ENCODE measurements at regions not wholly inside any gene's neighbourhood (a gene's known extent, or its start where the extent isn't known, plus 50 kb on each side); places are given as distances from the start of the nearest gene placed in this dataset.

GRCh38 chr11:45554230-45554967 is 111.0 kb downstream of the CHST1 start:
- no peak for DNase-seq

GRCh38 chr11:45553383-45553936 is 112.0 kb downstream of the CHST1 start:
- DNase-seq: no peak

DNA sequence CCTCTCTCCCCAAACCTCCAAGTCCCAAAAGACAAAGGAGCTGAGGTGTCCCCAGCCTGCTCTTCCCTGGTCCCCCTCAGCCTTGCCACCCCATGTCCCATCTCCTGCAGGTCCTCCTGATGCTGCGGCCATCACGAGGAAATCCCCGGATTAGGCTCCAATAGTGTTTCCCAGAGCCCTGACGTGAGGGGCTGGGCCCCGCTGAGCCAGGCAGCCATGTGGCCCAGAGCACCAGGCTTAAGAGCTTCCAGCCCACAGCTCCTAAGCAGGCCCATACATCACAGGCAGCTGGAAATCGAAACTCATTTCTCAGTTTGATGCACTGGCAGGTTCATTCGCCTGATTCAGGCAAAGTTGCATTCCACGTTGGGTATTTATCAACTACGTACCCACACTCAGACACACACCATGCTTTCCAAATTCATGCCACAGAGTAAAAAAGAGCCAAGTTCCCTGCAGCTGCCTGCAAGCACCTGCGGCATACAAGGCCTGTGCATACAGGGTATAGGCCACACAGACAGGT is 114.2 kb downstream of the CHST1 start:
- DNase-seq: no peak

GRCh38 chr11:45549257-45549656 is 116.2 kb downstream of the CHST1 start:
- DNase-seq: no peak

- no peak for DNase-seq
These were observed 119.1 kb downstream of the CHST1 start for GRCh38 chr11:45546366-45546765.

GRCh38 chr11:45544826-45545225 is 120.6 kb downstream of the CHST1 start:
- DNase-seq: no peak

DNA sequence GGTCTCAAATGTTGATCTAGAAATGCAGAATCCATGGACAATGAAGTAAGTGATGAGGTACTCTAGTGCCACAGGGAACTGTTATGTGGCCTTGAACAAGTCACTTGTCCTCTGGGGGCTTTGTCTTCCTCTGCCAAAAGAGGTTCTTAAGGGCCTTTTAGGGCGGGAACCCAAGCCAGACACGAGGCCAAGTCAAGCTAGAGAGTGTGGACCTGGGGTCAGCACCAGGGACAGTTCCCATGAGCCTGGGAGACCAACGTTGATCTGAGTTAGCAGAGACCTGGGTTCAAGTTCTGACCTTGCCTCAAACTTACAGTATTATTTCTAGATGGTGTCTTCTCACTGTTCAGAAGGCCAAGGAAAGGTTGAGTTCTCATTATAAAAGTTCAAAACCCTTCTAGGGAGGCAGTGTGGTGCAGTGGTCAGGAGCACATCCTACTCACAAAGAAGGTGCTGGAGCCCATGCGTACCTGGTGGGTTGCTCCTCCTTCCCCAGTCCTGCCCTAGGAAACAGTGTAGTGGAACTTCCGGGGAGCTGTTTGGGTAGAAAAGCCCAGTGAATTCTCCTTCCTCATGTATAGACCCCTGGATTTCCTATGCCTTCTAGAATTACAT is 121.5 kb downstream of the CHST1 start:
- DNase-seq: no peak

GRCh38 chr11:45543081-45543480 is 122.3 kb downstream of the CHST1 start:
- DNase-seq: no peak

DNA sequence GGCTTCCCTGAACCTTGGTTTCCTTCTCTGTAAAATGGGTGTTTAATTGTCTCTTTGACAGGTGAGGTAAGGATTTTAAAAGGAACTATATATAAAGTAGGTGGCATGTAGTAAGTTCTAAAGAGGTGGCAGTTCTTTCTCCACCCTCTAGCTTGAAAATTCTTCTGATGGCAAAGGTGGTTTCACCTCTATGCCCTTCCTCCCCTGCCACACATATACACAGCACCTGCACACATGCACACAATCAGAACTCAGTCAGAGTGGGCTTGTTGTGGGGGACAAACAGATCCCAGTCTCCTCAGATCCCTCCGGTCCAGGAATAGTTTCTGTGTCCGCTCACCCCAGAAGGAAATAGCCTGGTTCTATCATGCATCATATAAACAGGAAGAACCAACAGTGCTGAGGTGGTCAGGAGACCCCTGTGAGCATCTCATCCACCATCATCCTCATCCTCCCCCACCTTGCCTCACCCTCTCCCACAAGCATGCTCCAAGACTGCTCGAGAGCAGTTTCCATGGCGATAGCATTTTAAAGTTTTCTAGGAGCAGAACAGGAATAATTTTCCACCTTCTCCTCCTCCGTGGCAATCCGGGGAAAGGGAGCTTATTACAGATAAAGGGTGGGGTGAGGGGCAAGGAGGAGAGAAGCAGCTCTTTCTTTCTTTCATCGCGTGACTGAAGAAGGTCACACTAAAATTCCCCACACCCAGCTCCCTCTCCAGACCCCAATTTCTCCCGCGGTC is 123.6 kb downstream of the CHST1 start:
- no peak for DNase-seq

DNA sequence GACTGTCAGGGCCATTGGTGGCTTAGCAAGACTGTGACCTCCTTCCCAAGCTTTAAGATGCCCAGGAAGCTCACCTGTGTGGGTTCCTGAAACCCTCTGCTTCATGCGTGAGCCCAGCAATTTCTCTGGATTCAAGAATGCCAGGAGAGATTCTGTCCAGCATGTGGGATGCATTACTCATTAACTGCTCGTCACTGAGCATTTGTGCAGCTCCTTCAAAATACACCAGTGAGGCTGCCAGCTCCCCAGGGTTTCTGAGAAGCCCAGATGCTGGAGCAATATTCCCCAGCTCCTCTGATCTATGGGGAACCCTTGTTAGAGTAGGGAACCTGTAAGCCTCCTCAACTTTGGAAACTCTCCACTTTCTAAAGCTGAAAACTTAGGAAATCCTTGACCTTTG is 126.5 kb downstream of the CHST1 start:
- DNase-seq: no peak

DNA sequence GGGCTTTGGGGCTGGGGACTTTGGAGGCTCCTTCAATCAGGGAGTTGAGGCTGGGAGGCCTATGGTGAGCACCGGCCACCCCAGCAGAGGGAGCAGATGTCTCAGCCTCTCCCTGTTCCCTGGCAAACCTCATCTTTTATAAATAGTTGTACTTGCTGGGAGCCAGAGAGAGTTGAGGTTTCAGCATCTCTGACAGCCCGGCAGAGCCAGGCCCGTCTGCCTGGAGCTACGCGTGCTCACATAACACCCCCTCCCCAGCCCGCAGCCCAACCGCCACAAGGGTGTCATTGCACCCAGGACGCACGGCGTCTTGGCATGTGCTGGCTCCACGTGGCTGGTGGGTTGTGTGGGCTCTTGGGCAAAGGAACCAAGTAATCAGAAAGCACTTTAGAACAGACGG is 127.1 kb downstream of the CHST1 start:
- DNase-seq: no peak

GRCh38 chr11:45537614-45538013 is 127.8 kb downstream of the CHST1 start:
- no peak for DNase-seq

GRCh38 chr11:45535033-45535432 is 130.4 kb downstream of the CHST1 start:
- DNase-seq: no peak

GRCh38 chr11:45534132-45534531 is 131.3 kb downstream of the CHST1 start:
- DNase-seq: no peak

- no peak for DNase-seq
These were observed 132.9 kb downstream of the CHST1 start for GRCh38 chr11:45532546-45532945.

DNA sequence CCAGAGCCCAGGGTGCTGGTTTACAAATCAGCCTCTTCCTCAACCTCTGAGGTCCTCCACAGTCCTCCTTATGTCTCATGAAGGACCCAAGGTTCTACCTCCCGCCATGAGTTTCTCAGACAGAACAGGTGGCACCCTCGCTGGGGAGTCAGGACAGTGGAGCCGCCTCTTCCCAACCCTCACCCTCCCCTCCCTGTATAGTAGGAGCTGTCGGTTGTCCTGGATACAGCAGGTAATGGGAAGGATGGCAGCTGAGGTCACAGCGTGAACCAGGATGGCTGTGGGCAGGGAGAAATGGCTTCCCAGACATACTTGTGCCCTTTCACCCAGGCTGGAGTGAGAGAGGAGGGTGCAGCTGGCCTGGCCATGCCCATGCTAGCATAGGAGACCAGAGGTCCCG is 134.6 kb downstream of the CHST1 start:
- no peak for DNase-seq

- no peak for DNase-seq
These were observed 135.3 kb downstream of the CHST1 start for GRCh38 chr11:45530111-45530510.

DNA sequence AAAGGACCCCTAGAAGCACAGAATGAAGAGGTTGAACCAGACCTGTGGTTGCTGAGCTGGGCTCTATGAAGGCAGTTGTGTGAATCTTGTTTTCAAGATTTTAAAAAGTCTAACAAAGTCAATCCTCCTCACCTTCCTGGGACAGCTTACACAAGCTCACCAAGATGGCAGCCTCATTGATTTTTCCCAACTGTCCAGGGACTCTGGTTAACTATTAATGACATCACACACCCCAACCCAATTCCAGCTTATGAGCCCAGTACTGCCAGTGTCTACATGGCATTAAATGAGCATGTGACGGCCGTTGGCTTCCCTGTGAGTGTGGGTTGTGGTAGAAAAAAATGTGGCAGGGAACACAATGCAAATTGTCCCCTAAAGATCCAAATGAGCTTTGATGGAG is 137.0 kb downstream of the CHST1 start:
- no peak for DNase-seq

GRCh38 chr11:45527898-45528297 is 137.5 kb downstream of the CHST1 start:
- DNase-seq: no peak

DNA sequence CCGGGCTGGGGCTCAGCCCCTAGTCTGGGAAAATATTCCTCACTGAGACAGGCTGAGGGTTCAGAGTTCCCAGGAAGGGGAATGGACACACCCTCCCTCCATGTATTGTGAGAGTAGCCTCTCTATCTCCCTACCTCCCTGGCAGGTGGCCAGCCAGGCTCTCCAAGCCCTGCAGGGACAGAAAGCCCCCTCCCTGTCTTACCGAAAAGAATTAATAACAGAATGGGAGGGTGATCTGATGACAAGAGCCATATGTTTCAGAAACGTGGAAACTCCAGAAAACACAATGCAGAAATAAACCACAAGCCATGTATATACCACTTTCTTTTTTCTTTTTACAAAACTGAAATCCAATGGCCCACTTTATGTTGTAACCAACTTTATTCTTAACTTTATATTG is 140.0 kb downstream of the CHST1 start:
- DNase-seq: no peak

DNA sequence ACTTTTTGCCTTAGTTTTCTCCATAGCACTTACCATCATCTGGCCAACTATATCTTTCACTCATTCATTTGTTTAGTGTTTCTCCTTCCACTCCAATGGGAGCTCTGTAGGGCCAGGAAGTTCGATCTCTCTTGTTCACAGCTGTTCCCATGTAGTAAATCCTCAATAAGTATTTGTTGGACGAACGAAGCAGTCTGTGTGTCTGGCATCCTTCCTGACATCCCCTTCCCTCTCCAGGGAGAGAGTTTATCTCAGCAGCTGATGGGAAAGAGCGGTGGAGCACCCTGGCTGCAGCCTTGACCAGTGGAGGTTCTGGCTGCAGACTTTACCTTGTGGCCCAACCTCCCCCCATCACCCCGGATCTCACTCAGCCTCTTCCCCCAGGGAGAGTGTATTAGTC is 141.7 kb downstream of the CHST1 start:
- no peak for DNase-seq

DNA sequence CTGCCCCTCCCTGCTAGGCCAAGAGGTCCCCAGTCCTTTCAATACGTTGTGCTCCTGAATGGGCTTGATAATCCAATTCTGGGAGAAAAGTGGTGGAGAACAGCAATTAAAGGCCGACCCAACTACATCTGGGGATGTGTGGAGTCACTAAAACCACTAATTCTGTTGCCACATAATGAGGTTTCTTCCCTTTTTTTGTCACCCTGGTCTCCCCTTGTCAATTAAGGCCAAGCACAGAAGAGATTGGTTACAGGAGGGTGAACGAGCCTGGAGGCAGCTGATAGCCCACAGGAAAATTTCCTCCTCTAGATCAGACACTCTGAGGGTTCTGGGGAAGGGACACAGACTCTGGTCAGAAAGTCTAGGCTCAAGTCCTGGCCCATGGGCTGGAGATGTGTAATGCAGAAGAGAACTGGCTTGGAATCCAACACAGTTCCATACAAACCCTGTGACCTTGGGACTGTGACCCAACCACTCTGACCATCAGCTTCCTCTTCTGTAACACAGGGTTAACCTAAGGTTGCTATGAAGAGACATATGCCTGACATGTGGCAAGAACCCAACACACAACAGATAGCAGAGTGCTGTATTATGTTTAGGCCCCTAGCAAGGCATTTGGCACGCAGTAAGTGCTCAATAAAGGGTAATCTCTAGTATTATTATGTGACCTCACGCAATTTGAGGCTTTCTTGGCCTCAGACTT is 146.4 kb downstream of the CHST1 start:
- no peak for DNase-seq
